HG03139 (cell line): ENCODE measurements at regions not wholly inside any gene's neighbourhood (a gene's known extent, or its start where the extent isn't known, plus 50 kb on each side); places are given as distances from the start of the nearest gene placed in this dataset.

ENCODE experiments used
- ATAC-seq: cut with Tn5 transposase; IDR thresholded peaks from one replicate; pipeline ENCODE4 v1.9.1; 2021; ENCODE audit not compliant: unreplicated experiment

GRCh38 chr7:68321776-68322496 is 1276.3 kb upstream of the AUTS2 start:
- no peak for ATAC-seq

- no peak for ATAC-seq
Observed at GRCh38 chr7:68324621-68325020, 1273.7 kb upstream of the AUTS2 start.

GRCh38 chr7:68334216-68334615 is 1264.1 kb upstream of the AUTS2 start:
- no peak for ATAC-seq

- ATAC-seq = no peak
Observed at GRCh38 chr7:68334636-68335272, 1263.5 kb upstream of the AUTS2 start.

- ATAC-seq = no peak
Observed at GRCh38 chr7:68336594-68336993, 1261.7 kb upstream of the AUTS2 start.

GRCh38 chr7:68348401-68348800 is 1249.9 kb upstream of the AUTS2 start:
- ATAC-seq = no peak

- no peak for ATAC-seq
Observed at GRCh38 chr7:68362745-68363518, 1235.3 kb upstream of the AUTS2 start.

- ATAC-seq = no peak
Observed at GRCh38 chr7:68364886-68365625, 1233.2 kb upstream of the AUTS2 start.

GRCh38 chr7:68371985-68372384 is 1226.3 kb upstream of the AUTS2 start:
- no peak for ATAC-seq

- no peak for ATAC-seq
Observed at GRCh38 chr7:68376131-68376661, 1222.1 kb upstream of the AUTS2 start.

GRCh38 chr7:68381731-68382130 is 1216.5 kb upstream of the AUTS2 start:
- no peak for ATAC-seq

- no peak for ATAC-seq
Observed at GRCh38 chr7:68384581-68384980, 1213.7 kb upstream of the AUTS2 start.

GRCh38 chr7:68393051-68393450 is 1205.2 kb upstream of the AUTS2 start:
- no peak for ATAC-seq

- ATAC-seq = no peak
Observed at GRCh38 chr7:68394131-68394530, 1204.1 kb upstream of the AUTS2 start.

GRCh38 chr7:68399991-68400590 is 1198.2 kb upstream of the AUTS2 start:
- no peak for ATAC-seq

GRCh38 chr7:68400783-68401182 is 1197.5 kb upstream of the AUTS2 start:
- ATAC-seq = no peak

- ATAC-seq = no peak
Observed at GRCh38 chr7:68401313-68401712, 1197.0 kb upstream of the AUTS2 start.

- ATAC-seq = no peak
Observed at GRCh38 chr7:68406480-68406879, 1191.8 kb upstream of the AUTS2 start.

GRCh38 chr7:68407460-68407859 is 1190.8 kb upstream of the AUTS2 start:
- no peak for ATAC-seq

- no peak for ATAC-seq
Observed at GRCh38 chr7:68408873-68409272, 1189.4 kb upstream of the AUTS2 start.

GRCh38 chr7:68409851-68410250 is 1188.4 kb upstream of the AUTS2 start:
- ATAC-seq = no peak
